Heart right ventricle (tissue), 16 donors: ENCODE measurements at regions not wholly inside any gene's neighbourhood (a gene's known extent, or its start where the extent isn't known, plus 50 kb on each side); places are given as distances from the start of the nearest gene placed in this dataset.

ENCODE experiments used
- ATAC-seq, 8 donors: fragments of 200-7000 bp; cut with Tn5 transposase; one replicate each; pipeline ENCODE4 v1.9.1; 2020; ENCODE audit warnings: mild to moderate bottlenecking in 8 of 8, moderate library complexity in 8 of 8, moderate number of reproducible peaks in 1 of 8
- DNase-seq, 2 donors: peaks; one replicate each; pipeline ENCODE4 v3.0.0-alpha.2; 2020
- H3K27ac ChIP-seq, 10 donors: fragments of 200-600 bp; sonication (generic) in 2 of 10; one replicate each; pipeline versions ENCODE4 v1.5.0 to v1.8.0; 2020 to 2022; ENCODE audit warnings: mild to moderate bottlenecking in 3 of 10
- H3K27me3 ChIP-seq, 7 donors: fragments of 200-600 bp; one replicate each; pipeline ENCODE4 v1.8.0; 2021 to 2022; ENCODE audit warnings: mild to moderate bottlenecking in 2 of 7
- H3K36me3 ChIP-seq, 9 donors: fragments of 200-600 bp; sonication (generic) in 1 of 9; one replicate each; pipeline versions ENCODE4 v1.5.0 to v1.8.0; 2020 to 2022; ENCODE audit warnings: mild to moderate bottlenecking in 2 of 9
- H3K4me1 ChIP-seq, 9 donors: fragments of 200-600 bp; sonication (generic) in 1 of 9; one replicate each; pipeline versions ENCODE4 v1.5.0 to v1.8.0; 2020 to 2022; ENCODE audit warnings: mild to moderate bottlenecking in 4 of 9
- H3K4me3 ChIP-seq, 10 donors: fragments of 200-600 bp; sonication (generic) in 2 of 10; one replicate each; pipeline versions ENCODE4 v1.5.0 to v1.8.0; 2020 to 2022; ENCODE audit warnings: mild to moderate bottlenecking in 7 of 10, moderate library complexity in 2 of 10
- H3K9me3 ChIP-seq, 11 donors: fragments of 200-600 bp in 10 of 11; sonication (generic) in 2 of 11; one replicate each; pipeline versions ENCODE4 v1.5.0 to v1.8.0; 2013 to 2022; ENCODE audit warnings: mild to moderate bottlenecking in 2 of 11, control low read depth in 1 of 11, moderate library complexity in 1 of 11
- WGBS, 2 donors: extraction: QIAGEN DNeasy Blood & Tissue Kit; methylation state at CpG; one replicate each; pipeline ENCODE4 v1.1.7; 2013; ENCODE audit warnings: inconsistent platforms in 1 of 2; 5-methylcytosine and 5-hydroxymethylcytosine counted together
- intact Hi-C, 10 donors: fragments of 100-400 bp; cut with DNase I; formaldehyde crosslinking; loops; one replicate each; pipeline versions ENCODE4 v1.11.1 to v1.14.2; 2022
- TF ChIP-seq, protein P1 (sequence below), 9 donors: fragments of 200-600 bp; sonication (generic) in 2 of 9; IDR thresholded peaks; one replicate each; pipeline versions ENCODE4 v1.5.0 to v1.8.0; 2021 to 2022; ENCODE audit warnings: antibody characterized with exemption in 9 of 9, mild to moderate bottlenecking in 5 of 9, moderate library complexity in 1 of 9
- donor health status: Arrhythmogenic right ventricular cardiomyopathy.
- donor health status: ischemic (EF 13 %, LVEDD 7.1; RV severe dilation, severe dysfunction).
- donor health status: healthy with polysubstance abuse.
- donor health status: DM: no; HTN: yes; CAD: no.
- donor health status: DM: no; HTN: no; CAD: no.
- donor health status: ischemic (EF 25% LVEDD 6.9; RV normal size, moderate dysfunction).
- donor health status: ischemic (EF 25% LVEDD 5.7; RV mildly dilated, moderate dysfunction).
- donor health status: healthy.
- donor health status: DM: yes; HTN: yes; CAD: no.
- donor health status: Ischemic cardiomyopathy.
- donor health status: ischemic (EF 35%, LVEDD 5.7; RV mildly dilated, moderate dysfunction).
- donor health status: nonischemic (EF 11% LVEDD 7.7; RV severe dilation, severe dysfunction).
- donor health status: DM: yes; HTN: yes; CAD: no.
- donor health status: PGD.
- donor health status: ischemic (EF 29% LVEDD 5.4; RV normal size, mild dysfunction).
- donor health status: nonischemic (EF 23%, LVEDD 6.1; RV moderate dilation, normal function).

DNA sequence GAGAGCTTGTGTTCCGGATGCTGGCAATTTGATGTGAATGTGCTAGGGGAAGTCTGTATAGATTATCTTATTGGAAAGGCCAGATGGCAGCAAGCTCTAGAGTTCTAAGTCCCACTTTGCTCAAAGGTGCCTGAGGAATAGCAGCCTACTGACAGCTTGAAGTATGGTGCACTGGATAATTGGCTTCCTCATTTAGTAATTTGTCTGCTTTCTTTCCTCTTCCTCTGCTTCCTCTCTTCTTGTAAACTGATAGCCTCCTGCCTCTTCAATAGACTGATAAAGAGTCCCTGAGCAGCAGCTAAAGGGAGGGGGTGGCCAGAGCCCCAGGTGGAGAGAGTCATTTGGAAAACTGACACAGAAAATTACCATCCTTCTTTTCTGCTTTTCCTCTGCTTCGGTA is 177.3 kb downstream of the FGF1 start:
- TF ChIP-seq, protein P1, sequence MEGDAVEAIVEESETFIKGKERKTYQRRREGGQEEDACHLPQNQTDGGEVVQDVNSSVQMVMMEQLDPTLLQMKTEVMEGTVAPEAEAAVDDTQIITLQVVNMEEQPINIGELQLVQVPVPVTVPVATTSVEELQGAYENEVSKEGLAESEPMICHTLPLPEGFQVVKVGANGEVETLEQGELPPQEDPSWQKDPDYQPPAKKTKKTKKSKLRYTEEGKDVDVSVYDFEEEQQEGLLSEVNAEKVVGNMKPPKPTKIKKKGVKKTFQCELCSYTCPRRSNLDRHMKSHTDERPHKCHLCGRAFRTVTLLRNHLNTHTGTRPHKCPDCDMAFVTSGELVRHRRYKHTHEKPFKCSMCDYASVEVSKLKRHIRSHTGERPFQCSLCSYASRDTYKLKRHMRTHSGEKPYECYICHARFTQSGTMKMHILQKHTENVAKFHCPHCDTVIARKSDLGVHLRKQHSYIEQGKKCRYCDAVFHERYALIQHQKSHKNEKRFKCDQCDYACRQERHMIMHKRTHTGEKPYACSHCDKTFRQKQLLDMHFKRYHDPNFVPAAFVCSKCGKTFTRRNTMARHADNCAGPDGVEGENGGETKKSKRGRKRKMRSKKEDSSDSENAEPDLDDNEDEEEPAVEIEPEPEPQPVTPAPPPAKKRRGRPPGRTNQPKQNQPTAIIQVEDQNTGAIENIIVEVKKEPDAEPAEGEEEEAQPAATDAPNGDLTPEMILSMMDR (IDR thresholded peaks at IDR 0.05), result no peak
- ATAC-seq (no peak), DNase-seq (no peak)
- H3K36me3 ChIP-seq, result no peaks in the 10 kb centered on the region
- peak overlapping the region in 3 of 10 donors; percentile 9 to 41 (median 11) for H3K27ac ChIP-seq
- H3K27me3 ChIP-seq, result peaks cover 0 to 4% (median 0%) of the 10 kb centered on the region in 7 donors
- no peaks in the 10 kb centered on the region for H3K9me3 ChIP-seq
- WGBS, 2 donors, result 53 to 78% methylated on average over 2 of the region's 2 CpGs
- peaks cover 0 to 44% (median 17%) of the 10 kb centered on the region in 9 donors for H3K4me1 ChIP-seq
- H3K4me3 ChIP-seq, result no peak overlapping the region
- intact Hi-C loops, result no loop called here

DNA sequence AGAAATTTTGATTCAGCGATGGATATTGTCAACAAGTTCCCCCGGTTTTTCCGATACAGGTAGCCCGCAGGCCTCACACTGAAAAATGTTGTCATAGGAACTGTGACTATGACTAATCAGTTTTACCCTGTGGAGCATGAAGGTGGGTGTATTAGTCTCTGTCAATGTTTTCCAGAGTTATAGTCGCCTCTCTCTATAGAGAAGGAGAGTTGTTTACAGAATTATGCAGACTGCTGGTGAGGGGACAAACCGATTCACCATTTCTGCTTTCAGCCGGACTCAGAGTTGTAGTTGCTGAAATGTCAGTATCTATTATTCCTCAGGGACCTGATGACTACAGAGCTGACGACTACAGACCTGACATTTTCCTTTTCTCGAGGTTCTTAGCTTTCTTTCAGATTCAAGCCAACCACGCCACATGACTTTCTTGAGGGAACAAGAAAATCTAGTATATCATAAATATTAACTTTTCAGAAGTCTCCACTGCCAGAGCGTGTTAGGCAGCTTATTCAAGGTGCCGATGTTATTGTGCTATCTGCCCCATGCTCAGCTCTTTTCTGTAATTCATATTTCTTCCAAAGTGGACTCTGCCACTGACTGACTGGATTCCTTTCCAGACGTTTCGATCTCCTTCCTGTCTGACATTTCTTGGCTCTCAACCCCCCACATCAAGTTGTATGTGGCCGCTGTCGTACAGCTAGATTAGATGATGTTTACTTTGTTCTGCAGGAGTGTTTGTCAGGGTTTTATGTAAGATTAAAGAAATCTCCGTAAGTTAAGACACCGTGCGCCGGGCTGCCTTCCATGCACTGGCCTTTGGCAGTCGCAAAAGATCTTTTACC is 178.1 kb downstream of the FGF1 start:
- TF ChIP-seq, protein P1 (IDR thresholded peaks at IDR 0.05), result no peak
- Histone ChIP-seq H3K27ac (peak overlapping the region in 6 of 10 donors; percentile 9 to 41 (median 20)), H3K4me1 (peaks cover 0 to 41% (median 17%) of the 10 kb centered on the region in 9 donors), H3K27me3 (peaks cover 0 to 4% (median 0%) of the 10 kb centered on the region in 7 donors), H3K36me3 (no peaks in the 10 kb centered on the region), H3K4me3 (no peak overlapping the region), H3K9me3 (no peaks in the 10 kb centered on the region)
- ATAC-seq (peak in 4 of 8 donors; percentile 27 to 53 (median 41)), DNase-seq (no peak)
- 66 to 67% methylated on average over 21 of the region's 21 CpGs for WGBS, 2 donors
- intact Hi-C loops, result no loop called here

DNA sequence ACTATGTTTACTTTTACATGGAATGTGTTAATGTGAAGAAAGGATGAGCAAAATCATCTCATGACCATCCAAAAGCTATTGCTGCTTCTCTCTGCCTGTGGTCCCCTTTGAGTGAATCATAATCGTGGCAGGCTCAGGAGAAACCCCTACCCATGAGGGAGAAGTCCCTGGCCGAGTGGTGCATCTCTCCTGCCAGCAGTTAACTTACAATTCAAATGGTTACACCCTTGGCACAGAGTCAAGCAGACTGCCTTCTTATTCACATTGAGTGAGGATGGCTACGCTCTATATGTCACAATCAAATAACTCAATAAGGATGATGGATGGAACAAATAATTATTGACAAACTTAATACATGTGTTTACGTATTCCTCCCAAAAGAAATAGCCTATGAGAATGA is 179.1 kb downstream of the FGF1 start:
- peaks cover 0 to 4% (median 0%) of the 10 kb centered on the region in 7 donors for H3K27me3 ChIP-seq
- H3K27ac ChIP-seq, result peak overlapping the region in 1 of 10 donors; percentile 17
- ATAC-seq (peak in 1 of 8 donors; percentile 42), DNase-seq (peak in 1 of 2 donors; percentile 13)
- H3K36me3 ChIP-seq, result no peaks in the 10 kb centered on the region
- no peaks in the 10 kb centered on the region for H3K9me3 ChIP-seq
- TF ChIP-seq, protein P1 (IDR thresholded peaks at IDR 0.05), result no peak
- peaks cover 0 to 31% (median 11%) of the 10 kb centered on the region in 9 donors for H3K4me1 ChIP-seq
- 59 to 65% methylated on average over 4 of the region's 4 CpGs for WGBS, 2 donors
- intact Hi-C loops, result no loop called here
- no peak overlapping the region for H3K4me3 ChIP-seq

DNA sequence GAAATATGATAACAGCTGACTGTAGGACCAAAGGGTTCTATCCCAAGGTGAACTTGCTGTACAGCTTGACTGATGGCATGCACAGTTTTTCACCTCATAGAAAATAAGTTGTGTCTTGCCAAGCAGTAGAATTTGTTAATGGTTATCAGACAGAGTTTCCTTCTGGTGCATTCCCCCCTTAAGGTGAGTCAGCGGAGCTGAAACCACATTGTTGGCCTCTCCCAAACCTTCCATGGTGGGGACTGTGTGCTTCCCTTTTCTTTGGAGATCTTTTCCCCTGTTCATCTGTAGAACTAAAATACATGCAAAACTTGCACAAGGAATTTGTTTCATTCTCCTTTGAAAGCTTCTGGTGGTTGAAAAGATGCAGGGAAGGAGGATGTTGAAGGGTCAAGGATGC is 179.8 kb downstream of the FGF1 start:
- TF ChIP-seq, protein P1 (IDR thresholded peaks at IDR 0.05), result no peak
- intact Hi-C loops, result no loop called here
- peaks cover 0 to 30% (median 11%) of the 10 kb centered on the region in 9 donors for H3K4me1 ChIP-seq
- H3K9me3 ChIP-seq, result no peaks in the 10 kb centered on the region
- H3K27ac ChIP-seq, result no peak overlapping the region
- no peak overlapping the region for H3K4me3 ChIP-seq
- H3K27me3 ChIP-seq, result peaks cover 0 to 4% (median 0%) of the 10 kb centered on the region in 7 donors
- ATAC-seq (no peak), DNase-seq (no peak)
- H3K36me3 ChIP-seq, result no peaks in the 10 kb centered on the region
- 95% methylated on average over 1 of the region's 1 CpG for WGBS, 2 donors
